ENCODE measurements at regions not wholly inside any gene's neighbourhood (a gene's known extent, or its start where the extent isn't known, plus 50 kb on each side); places are given as distances from the start of the nearest gene placed in this dataset.

- peaks cover 20% of the 10 kb centered on the region for H3K36me3 Mint-ChIP-seq (ENCODE audit: low read depth)
- no peak overlapping the region for H3K4me3 Mint-ChIP-seq
- DNase-seq = no peak
- peaks cover 3% of the 10 kb centered on the region for H3K27me3 Mint-ChIP-seq (ENCODE audit: low read depth, poor library complexity)
- TF ChIP-seq CTCF (IDR thresholded peaks at IDR 0.05) = no peak
- peaks cover 20% of the 10 kb centered on the region for H3K4me1 Mint-ChIP-seq
- peak overlapping the region; percentile 87 for H3K27ac Mint-ChIP-seq
- H3K9me3 Mint-ChIP-seq = peaks cover 38% of the 10 kb centered on the region
These were observed 196.3 kb downstream of the MREG start for GRCh38 chr2:215817046-215817445.

GRCh38 chr2:215816424-215816823, 196.9 kb downstream of the MREG start:
- Mint-ChIP-seq H3K4me3 (no peak overlapping the region), H3K4me1 (peaks cover 21% of the 10 kb centered on the region), H3K27me3 (ENCODE audit: low read depth, poor library complexity) (peaks cover 3% of the 10 kb centered on the region), H3K27ac (no peak overlapping the region), H3K9me3 (peaks cover 32% of the 10 kb centered on the region), H3K36me3 (ENCODE audit: low read depth) (peaks cover 14% of the 10 kb centered on the region)
- TF ChIP-seq CTCF (IDR thresholded peaks at IDR 0.05) = no peak
- no peak for DNase-seq

GRCh38 chr2:215815960-215816359, 197.4 kb downstream of the MREG start:
- DNase-seq = no peak

GRCh38 chr2:215812966-215813365, 200.4 kb downstream of the MREG start:
- peaks cover 26% of the 10 kb centered on the region for H3K4me1 Mint-ChIP-seq
- no peaks in the 10 kb centered on the region for H3K9me3 Mint-ChIP-seq
- no peaks in the 10 kb centered on the region for H3K36me3 Mint-ChIP-seq (ENCODE audit: low read depth)
- H3K27ac Mint-ChIP-seq = no peak overlapping the region
- TF ChIP-seq CTCF (IDR thresholded peaks at IDR 0.05) = no peak
- no peak overlapping the region for H3K4me3 Mint-ChIP-seq
- no peak for DNase-seq
- no peaks in the 10 kb centered on the region for H3K27me3 Mint-ChIP-seq (ENCODE audit: low read depth, poor library complexity)

More at GRCh38 chr2:215815960-215816359, 197.4 kb downstream of the MREG start:
- no peak overlapping the region for H3K27ac Mint-ChIP-seq
- H3K9me3 Mint-ChIP-seq = peaks cover 27% of the 10 kb centered on the region
- H3K27me3 Mint-ChIP-seq (ENCODE audit: low read depth, poor library complexity) = peaks cover 3% of the 10 kb centered on the region
- peaks cover 26% of the 10 kb centered on the region for H3K4me1 Mint-ChIP-seq
- H3K36me3 Mint-ChIP-seq (ENCODE audit: low read depth) = peaks cover 11% of the 10 kb centered on the region
- no peak for TF ChIP-seq CTCF (IDR thresholded peaks at IDR 0.05)
- no peak overlapping the region for H3K4me3 Mint-ChIP-seq

GRCh38 chr2:215811409-215812345, 201.7 kb downstream of the MREG start:
- Mint-ChIP-seq H3K4me1 (peaks cover 18% of the 10 kb centered on the region), H3K4me3 (no peak overlapping the region), H3K27ac (peak overlapping the region; percentile 32), H3K27me3 (ENCODE audit: low read depth, poor library complexity) (no peaks in the 10 kb centered on the region), H3K36me3 (ENCODE audit: low read depth) (no peaks in the 10 kb centered on the region), H3K9me3 (no peaks in the 10 kb centered on the region)
- no peak for TF ChIP-seq CTCF (IDR thresholded peaks at IDR 0.05)
- DNase-seq = no peak

- H3K27ac Mint-ChIP-seq = peak overlapping the region; percentile 32
- no peaks in the 10 kb centered on the region for H3K27me3 Mint-ChIP-seq (ENCODE audit: low read depth, poor library complexity)
- TF ChIP-seq CTCF (IDR thresholded peaks at IDR 0.05) = no peak
- no peaks in the 10 kb centered on the region for H3K36me3 Mint-ChIP-seq (ENCODE audit: low read depth)
- H3K4me1 Mint-ChIP-seq = peaks cover 11% of the 10 kb centered on the region
- H3K9me3 Mint-ChIP-seq = no peaks in the 10 kb centered on the region
- DNase-seq = no peak
- H3K4me3 Mint-ChIP-seq = no peak overlapping the region
These were observed 202.3 kb downstream of the MREG start for GRCh38 chr2:215811003-215811402.

Data from nephron progenitor cell (in vitro differentiated cells).